ENCODE measurements at regions not wholly inside any gene's neighbourhood (a gene's known extent, or its start where the extent isn't known, plus 50 kb on each side); places are given as distances from the start of the nearest gene placed in this dataset.

DNA sequence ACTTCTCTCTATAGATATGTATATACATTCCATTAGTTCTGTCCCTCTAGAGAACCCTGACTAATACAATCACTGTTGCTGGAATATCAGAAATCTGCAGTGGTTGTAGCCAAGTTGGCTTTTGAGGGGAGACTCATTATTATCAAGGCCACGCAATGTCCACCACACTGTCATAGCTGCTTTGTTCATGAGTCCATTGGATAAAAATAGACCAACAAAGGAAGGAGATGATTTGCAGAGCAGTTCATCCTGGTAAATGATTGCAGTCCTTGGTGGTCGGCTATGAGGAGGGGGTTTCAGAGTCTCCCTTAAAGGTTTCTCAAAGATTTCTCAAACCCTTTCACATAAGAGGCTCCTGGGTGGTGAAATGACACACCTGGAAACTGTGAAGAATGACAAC is 192.8 kb upstream of the ANKH start:
- Histone ChIP-seq H3K4me3 (ENCODE audit: low read length) (no peak overlapping the region), H3K4me1 (ENCODE audit: insufficient read depth, low read length) (no peaks in the 10 kb centered on the region), H3K27me3 (ENCODE audit: insufficient read depth, low read length) (no peaks in the 10 kb centered on the region), H3K9me3 (ENCODE audit: low read depth, low read length) (no peaks in the 10 kb centered on the region)

DNA sequence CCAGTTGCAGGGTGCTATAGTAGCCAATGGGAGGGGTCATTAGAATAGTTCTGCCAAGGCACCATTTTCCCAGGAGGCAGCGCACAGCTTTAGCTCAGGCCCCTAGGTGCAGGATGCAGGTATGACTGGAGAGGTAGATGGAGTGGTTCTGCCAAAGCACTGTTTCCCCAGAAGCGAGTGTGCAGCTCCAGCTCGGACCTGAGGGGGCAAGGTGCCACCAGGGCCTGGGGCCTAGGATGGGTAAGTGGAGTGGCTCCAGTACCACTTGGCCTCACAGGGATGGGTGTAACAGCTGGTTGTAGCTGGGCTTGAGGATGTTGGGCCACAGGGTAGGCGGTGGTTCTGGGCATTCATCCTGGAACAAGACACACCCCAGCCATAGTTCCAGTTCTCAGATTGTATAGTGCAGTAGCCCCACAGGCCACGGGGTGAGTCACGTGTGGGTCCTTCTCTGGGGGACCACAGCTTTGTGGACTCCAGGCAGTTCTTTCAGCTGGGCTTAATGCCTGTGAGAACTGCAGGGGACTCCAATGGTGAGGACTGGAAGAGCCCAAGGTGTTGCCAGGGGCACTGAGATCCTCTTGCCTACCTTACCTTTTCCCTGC is 185.5 kb upstream of the ANKH start:
- no peak overlapping the region for H3K4me3 ChIP-seq (ENCODE audit: low read length)
- H3K9me3 ChIP-seq (ENCODE audit: low read depth, low read length) = no peaks in the 10 kb centered on the region
- H3K27me3 ChIP-seq (ENCODE audit: insufficient read depth, low read length) = no peaks in the 10 kb centered on the region
- no peaks in the 10 kb centered on the region for H3K4me1 ChIP-seq (ENCODE audit: insufficient read depth, low read length)

DNA sequence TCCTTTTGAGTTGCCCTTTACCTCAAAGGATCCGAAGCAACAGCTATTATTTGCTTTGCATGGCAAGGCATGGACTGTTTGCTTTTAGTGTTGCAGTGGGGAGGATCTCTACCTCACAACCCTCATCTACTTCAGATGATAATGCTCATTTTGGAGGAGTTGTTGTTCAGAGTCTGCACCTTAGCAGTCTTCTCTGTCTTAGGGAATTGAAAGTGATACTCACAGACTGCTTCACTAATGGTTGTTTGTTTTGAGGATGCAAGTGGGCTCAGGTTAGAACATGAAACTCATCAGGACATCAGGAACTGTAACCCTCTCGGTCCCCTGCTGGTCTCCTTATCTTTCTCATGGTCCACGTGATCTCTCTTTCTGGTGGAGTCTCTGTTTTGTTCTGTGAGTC is 172.9 kb upstream of the ANKH start:
- Histone ChIP-seq H3K4me3 (ENCODE audit: low read length) (no peak overlapping the region), H3K4me1 (ENCODE audit: insufficient read depth, low read length) (no peaks in the 10 kb centered on the region), H3K27me3 (ENCODE audit: insufficient read depth, low read length) (peaks cover 3% of the 10 kb centered on the region), H3K9me3 (ENCODE audit: low read depth, low read length) (peaks cover 3% of the 10 kb centered on the region)

DNA sequence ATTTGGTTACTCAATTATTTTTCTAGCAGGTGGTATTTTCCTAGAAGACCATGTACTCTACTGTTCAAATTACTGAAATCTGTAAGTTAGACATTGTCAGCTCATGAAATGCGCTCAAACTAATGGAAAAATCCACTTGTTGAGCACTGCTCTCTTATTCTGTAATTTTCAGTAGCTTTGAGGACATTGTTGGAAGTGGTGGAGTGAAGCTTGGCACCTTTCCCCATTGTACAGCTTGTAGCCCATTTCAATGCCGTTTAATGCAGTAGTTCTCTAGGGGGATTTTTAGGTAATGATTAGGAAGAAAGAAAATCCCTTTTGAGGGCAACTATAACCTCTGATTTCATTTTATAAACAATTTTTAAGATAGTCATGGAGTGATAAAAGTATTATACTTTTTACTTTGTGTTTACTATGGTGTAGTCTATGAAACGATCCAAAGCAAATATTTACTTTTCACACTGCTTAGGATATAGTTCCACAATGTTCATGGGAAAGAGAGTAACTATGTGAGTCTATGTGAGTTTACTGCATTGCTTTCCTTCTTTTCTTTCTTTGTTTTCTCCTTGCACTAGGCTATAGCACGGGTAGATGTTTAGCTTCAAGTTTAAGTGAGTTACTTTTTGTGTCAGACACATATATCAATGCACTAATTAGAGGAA is 165.8 kb upstream of the ANKH start:
- H3K4me1 ChIP-seq (ENCODE audit: insufficient read depth, low read length) = no peaks in the 10 kb centered on the region
- peaks cover 3% of the 10 kb centered on the region for H3K9me3 ChIP-seq (ENCODE audit: low read depth, low read length)
- peaks cover 3% of the 10 kb centered on the region for H3K27me3 ChIP-seq (ENCODE audit: insufficient read depth, low read length)
- H3K4me3 ChIP-seq (ENCODE audit: low read length) = no peak overlapping the region

DNA sequence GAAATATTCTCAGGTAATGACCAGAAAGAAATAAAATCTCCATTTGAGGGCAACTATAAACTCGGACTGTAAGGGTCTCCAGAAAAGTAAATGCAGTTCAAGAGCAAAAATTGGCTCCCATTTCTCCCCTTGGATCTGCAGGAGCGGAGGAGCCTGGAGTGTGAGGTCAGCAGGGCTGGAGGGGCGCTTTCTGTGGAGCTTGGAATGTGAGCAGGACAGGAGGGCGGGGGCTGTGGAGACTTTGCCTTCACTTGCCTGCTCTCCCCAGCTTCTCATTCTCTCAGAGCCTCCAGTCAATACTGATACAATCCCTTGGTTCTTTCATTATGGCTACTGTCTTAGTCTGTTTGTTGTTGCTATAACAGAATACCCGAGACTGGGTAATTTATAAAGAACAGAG is 162.8 kb upstream of the ANKH start:
- H3K4me3 ChIP-seq (ENCODE audit: low read length) = no peak overlapping the region
- H3K27me3 ChIP-seq (ENCODE audit: insufficient read depth, low read length) = peaks cover 15% of the 10 kb centered on the region
- H3K4me1 ChIP-seq (ENCODE audit: insufficient read depth, low read length) = no peaks in the 10 kb centered on the region
- H3K9me3 ChIP-seq (ENCODE audit: low read depth, low read length) = no peaks in the 10 kb centered on the region

DNA sequence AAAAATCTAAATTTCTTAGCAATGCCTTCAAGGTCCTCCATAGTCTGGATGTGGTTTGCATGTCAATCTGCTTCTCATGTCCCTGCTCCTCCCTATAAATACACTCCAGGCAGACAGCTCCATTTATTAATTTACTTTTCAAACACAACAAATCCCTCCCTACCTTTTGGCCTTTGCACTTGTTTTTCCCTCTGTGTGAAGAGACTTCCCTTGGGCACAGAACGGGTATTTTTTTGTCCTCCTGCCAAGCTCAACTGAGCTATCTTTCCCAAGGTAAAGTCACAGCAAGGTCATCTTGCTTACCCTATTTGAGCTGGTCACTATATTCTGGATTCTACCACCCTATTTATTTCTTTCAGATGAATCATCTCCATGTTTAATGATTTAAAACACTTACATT is 159.6 kb upstream of the ANKH start:
- peaks cover 19% of the 10 kb centered on the region for H3K27me3 ChIP-seq (ENCODE audit: insufficient read depth, low read length)

DNA sequence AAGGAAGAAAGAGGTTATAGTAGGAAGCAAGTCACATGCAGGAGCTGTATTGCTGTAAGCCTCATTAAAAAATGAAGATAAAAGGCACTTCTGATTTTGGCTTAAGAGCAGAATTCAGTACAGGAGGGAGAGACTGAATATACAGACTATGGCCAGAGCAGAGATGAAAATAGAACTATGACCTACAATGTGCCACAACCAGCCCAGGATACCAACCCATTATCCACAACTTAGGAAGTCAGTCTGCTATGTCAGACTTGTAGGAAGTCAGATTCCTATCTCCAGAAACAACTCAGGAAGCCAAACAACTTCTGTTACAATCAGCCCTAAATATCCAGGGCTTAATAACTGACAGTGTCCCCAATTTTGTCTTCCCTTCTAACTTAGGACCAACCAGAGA is 156.2 kb upstream of the ANKH start:
- no peak overlapping the region for H3K4me3 ChIP-seq (ENCODE audit: low read length)
- H3K9me3 ChIP-seq (ENCODE audit: low read depth, low read length) = no peaks in the 10 kb centered on the region
- peaks cover 19% of the 10 kb centered on the region for H3K27me3 ChIP-seq (ENCODE audit: insufficient read depth, low read length)
- H3K4me1 ChIP-seq (ENCODE audit: insufficient read depth, low read length) = no peaks in the 10 kb centered on the region

More for the DNA sequence above, 159.6 kb upstream of the ANKH start:
- Histone ChIP-seq H3K9me3 (ENCODE audit: low read depth, low read length) (no peaks in the 10 kb centered on the region), H3K4me3 (ENCODE audit: low read length) (no peak overlapping the region), H3K4me1 (ENCODE audit: insufficient read depth, low read length) (no peaks in the 10 kb centered on the region)

DNA sequence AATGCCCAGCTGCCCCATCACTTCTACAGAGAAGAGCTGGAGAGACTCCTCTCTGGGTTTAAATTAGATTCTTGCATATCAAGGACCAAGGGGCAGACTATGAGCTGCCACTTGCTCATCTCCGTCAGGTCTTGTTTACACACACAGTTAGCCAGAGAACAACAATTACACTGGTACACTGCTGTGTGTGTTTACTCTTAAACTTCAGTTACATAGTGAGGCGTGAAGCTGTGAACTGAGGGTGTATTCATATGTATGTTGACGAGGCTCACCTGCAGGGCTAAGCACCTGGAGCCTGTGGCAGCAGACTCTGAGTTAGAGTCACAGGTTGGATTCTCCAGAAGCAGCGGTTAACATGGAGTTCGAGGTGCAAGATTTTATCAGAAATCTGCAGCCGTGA is 155.4 kb upstream of the ANKH start:
- H3K4me3 ChIP-seq (ENCODE audit: low read length) = no peak overlapping the region

DNA sequence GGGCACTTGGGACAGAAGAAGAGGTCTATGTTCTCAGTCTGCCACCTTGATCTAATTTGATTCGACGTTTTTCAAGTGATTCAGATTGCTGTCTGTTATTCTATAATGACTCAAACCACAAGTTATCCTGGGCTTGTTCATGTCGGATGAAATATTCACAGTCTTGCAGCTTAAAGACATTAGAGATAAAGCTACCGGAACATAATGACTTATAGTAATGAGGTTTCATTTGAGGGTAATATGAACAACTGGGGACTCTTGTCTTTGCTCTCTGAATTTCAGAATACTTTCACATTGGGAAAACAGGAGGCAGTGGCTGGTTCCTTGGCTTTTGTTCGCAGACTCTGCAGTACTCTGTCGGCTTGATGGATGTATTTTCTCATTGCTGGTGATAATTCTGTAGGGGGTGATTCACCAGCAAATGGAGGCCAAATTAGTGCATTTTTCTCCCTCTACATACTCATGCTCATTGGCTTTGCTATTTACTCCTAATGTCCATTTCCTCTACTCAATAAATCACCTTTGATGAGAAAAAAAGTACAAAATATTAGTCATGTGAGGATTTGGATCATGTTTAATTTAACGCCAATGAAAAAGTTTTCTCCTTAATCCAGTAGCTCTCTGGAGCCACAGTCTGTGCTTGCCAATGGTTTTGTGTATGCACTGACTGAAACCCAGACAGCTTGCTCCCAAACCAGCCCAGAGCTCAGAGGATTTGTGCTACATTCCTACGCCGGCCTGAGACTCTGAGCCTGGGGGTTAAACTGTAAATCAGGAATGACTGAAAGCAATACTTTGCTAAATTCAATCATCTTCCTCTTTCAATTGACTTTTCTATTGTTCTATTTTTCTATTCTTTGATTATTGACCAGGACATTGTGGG is 154.7 kb upstream of the ANKH start:
- Histone ChIP-seq H3K4me3 (ENCODE audit: low read length) (no peak overlapping the region), H3K9me3 (ENCODE audit: low read depth, low read length) (no peaks in the 10 kb centered on the region), H3K4me1 (ENCODE audit: insufficient read depth, low read length) (no peaks in the 10 kb centered on the region), H3K27me3 (ENCODE audit: insufficient read depth, low read length) (peaks cover 16% of the 10 kb centered on the region)

More for the DNA sequence above, 155.4 kb upstream of the ANKH start:
- no peaks in the 10 kb centered on the region for H3K4me1 ChIP-seq (ENCODE audit: insufficient read depth, low read length)
- peaks cover 19% of the 10 kb centered on the region for H3K27me3 ChIP-seq (ENCODE audit: insufficient read depth, low read length)
- no peaks in the 10 kb centered on the region for H3K9me3 ChIP-seq (ENCODE audit: low read depth, low read length)

DNA sequence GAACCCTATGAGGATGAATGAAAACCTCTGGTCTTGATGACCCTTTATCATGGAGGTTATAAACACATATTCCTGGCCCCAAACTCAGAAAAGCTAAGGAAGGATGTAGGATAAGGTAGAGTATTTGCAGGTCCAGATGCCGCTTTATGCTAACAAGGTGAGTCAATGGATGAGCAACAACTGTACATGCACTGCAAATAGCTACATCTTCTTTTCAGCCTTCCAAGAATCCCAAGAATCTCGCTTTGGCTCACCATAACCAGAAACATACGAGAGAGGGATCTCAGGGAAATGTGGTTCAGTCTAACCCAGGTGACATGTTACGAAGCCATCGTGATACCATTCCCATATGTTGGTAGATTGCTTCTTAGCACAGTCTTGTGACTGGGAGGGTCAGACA is 152.3 kb upstream of the ANKH start:
- Histone ChIP-seq H3K4me3 (ENCODE audit: low read length) (no peak overlapping the region), H3K9me3 (ENCODE audit: low read depth, low read length) (no peaks in the 10 kb centered on the region), H3K4me1 (ENCODE audit: insufficient read depth, low read length) (no peaks in the 10 kb centered on the region), H3K27me3 (ENCODE audit: insufficient read depth, low read length) (peaks cover 2% of the 10 kb centered on the region)

DNA sequence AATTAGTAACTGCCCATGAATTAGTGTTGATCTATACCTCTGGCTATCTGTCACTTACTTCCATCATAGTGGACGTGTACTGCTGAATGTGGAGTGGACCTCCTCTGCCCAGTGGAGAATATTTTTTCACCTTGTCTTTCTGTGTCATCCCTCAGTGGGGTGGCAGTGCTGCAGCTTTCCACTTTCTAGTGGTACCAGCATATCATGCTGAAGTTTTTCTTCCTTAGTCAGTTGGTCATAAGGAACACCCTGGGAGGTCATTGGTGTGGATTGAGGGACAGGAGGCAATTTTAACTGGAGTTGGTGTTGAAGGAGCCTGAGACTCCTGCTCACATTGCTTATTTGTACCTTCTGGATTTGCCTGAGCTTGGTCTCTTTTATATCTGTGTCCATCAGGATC is 151.7 kb upstream of the ANKH start:
- H3K4me3 ChIP-seq (ENCODE audit: low read length) = no peak overlapping the region
- no peaks in the 10 kb centered on the region for H3K9me3 ChIP-seq (ENCODE audit: low read depth, low read length)
- H3K4me1 ChIP-seq (ENCODE audit: insufficient read depth, low read length) = no peaks in the 10 kb centered on the region
- no peaks in the 10 kb centered on the region for H3K27me3 ChIP-seq (ENCODE audit: insufficient read depth, low read length)

DNA sequence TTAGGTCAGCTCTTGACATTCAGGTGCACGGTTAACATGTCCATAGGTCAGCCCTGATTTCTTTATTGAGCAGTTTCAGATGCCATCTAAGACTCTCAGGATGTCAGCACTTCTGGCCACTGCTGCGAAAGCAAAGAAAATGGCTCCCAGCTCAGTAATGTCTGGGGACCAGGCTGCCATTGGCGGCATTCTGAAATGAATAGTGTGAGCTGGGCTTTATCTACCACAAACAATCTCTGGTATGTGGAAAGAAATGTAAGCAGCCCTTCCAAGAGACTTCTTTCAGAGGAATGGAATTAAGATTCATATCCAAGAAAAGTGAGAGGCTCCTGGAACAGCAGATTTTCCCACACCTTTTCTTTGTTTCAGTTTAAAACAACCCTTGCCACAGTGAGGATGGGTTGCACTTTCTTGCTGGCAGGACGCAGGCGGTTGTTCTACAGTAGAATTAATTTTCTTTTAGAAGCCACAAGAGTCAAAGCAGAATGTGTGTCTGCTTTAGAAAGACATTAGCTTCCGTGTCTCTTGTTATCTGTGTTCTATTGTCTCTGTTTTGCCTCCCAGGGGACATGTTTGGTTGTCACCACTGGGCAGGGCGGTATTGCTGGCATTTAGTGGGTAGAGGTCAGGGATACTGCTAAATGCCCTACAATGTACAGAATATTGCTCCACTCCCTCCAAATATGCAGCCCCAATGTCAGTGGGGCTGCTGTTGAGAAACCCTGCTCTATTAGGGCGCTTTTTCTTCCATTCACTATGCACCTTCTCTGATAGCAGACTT is 149.9 kb upstream of the ANKH start:
- H3K4me3 ChIP-seq (ENCODE audit: low read length) = no peak overlapping the region
- H3K4me1 ChIP-seq (ENCODE audit: insufficient read depth, low read length) = no peaks in the 10 kb centered on the region
- H3K27me3 ChIP-seq (ENCODE audit: insufficient read depth, low read length) = no peaks in the 10 kb centered on the region
- no peaks in the 10 kb centered on the region for H3K9me3 ChIP-seq (ENCODE audit: low read depth, low read length)

DNA sequence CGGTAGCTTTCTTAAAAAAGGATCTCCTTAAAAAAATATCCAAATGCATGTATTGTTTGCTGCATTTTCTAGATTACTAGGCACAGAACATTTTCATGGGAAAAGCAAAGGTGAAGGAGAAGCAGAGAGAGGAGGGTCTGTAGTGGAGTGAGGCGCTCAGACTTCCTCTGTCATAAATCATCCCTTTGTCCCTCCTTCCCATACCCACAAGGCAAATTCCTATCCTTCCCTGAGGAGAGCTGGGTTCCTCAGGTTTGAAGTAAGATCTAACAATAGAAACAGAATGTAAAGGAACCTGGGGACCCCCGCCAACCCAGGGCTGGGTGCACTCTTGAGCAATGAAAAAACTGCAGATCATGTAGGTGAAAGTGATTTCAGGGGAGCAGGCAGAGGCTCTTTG is 149.2 kb upstream of the ANKH start:
- Histone ChIP-seq H3K4me3 (ENCODE audit: low read length) (no peak overlapping the region), H3K4me1 (ENCODE audit: insufficient read depth, low read length) (no peaks in the 10 kb centered on the region), H3K27me3 (ENCODE audit: insufficient read depth, low read length) (peaks cover 3% of the 10 kb centered on the region), H3K9me3 (ENCODE audit: low read depth, low read length) (no peaks in the 10 kb centered on the region)

DNA sequence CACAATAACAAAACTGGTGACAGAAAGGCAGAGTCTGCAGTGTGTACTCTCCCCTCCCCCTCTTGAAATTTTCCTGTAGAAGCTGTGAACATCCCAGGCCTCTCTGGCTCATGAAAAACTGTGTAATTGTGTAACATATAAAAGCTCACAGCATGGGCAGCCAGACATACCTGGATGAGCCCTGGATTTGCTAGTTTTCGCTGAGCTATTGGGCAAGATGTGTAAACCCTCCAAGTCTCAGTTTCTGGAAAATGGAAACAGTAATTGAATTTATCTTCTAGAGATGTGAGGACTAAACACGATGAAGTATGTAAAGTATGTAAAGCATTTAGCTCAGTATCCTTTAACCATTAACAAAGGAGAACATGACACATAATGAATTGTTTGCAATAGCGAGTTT is 143.2 kb upstream of the ANKH start:
- Histone ChIP-seq H3K9me3 (ENCODE audit: low read depth, low read length) (no peaks in the 10 kb centered on the region), H3K27me3 (ENCODE audit: insufficient read depth, low read length) (peaks cover 3% of the 10 kb centered on the region), H3K4me1 (ENCODE audit: insufficient read depth, low read length) (no peaks in the 10 kb centered on the region), H3K4me3 (ENCODE audit: low read length) (no peak overlapping the region)
